ENCODE measurements at regions not wholly inside any gene's neighbourhood (a gene's known extent, or its start where the extent isn't known, plus 50 kb on each side); places are given as distances from the start of the nearest gene placed in this dataset.

DNA sequence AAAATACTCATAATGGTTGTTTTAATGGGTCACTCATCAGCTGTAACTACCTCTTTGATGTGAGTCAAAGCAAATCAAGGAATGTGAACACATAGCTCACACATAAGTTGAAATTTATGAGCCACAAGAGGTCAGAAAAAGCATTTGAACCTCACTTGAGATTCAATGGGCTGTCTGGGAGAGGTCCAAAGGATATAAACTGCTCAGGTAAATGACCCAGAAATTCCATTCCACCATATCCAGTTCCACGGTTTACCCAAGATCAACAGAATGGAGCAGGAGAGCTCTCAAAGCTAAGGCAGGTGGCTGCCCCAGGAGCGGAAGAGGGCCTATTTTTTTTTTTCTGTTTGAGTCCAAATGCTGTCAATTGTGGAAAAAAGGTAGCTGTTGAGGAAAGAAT is 464.1 kb downstream of the TNS1 start:
- no peaks in the 10 kb centered on the region for H3K27me3 ChIP-seq (ENCODE audit: insufficient read depth in 3 of 3, low read length in 2 of 3)
- no peak for DNase-seq
- H3K9me3 ChIP-seq = no peaks in the 10 kb centered on the region
- intact Hi-C loops (cut with DNase I) = no loop called here
- TF ChIP-seq CTCF (IDR thresholded peaks at IDR 0.05) = no peak
- 72 to 86% (median 77%) methylated on average over 2 of the region's 2 CpGs for WGBS, 3 donors
- H3K4me1 ChIP-seq = no peaks in the 10 kb centered on the region
- H3K4me3 ChIP-seq = no peak overlapping the region
- no peak for ATAC-seq
- no peak overlapping the region for H3K27ac ChIP-seq
- H3K36me3 ChIP-seq (ENCODE audit: insufficient read depth in 1 of 2, low read depth in 1 of 2) = no peaks in the 10 kb centered on the region

DNA sequence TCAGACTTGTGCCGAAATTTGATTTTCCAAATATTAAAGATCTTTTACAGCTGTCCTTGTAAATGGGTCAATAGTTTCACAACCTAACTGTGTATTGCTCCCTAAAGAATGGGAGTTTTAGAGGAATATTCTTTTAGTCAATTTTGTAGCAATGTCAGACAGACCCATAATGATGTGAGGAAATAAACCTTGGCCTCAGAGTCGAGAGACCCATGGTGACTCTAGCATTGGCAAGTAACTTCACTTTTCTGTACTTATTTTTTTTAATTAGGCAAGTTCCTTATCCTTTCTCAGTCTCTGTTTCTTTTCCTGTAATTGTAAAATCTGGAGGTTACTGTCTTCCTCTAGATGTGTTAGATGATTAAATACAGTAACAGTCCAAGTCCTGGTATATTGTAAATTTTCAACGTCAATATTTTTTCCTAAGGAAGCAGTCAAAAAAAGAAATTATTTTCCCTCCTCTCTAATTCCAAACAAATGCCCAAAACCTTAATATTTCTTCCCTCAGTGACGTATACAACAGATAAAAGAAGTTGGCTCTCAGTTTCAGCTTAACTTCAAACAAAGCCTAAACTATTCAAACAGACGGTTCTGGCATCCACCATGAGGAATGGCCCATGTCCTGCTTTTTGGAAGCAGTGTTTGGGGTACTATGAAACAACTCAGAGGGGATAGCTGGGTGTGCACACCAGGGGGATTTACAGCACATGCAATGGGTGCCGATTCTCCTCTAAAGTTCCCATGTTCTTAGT is 466.7 kb downstream of the TNS1 start:
- H3K9me3 ChIP-seq = no peaks in the 10 kb centered on the region
- ATAC-seq (peak in 1 of 4 donors; percentile 63), DNase-seq (no peak)
- 52 to 58% (median 53%) methylated on average over 6 of the region's 6 CpGs for WGBS, 3 donors
- no peaks in the 10 kb centered on the region for H3K27me3 ChIP-seq (ENCODE audit: insufficient read depth in 3 of 3, low read length in 2 of 3)
- no peaks in the 10 kb centered on the region for H3K36me3 ChIP-seq (ENCODE audit: insufficient read depth in 1 of 2, low read depth in 1 of 2)
- H3K4me3 ChIP-seq = no peak overlapping the region
- intact Hi-C loops (cut with DNase I) = no loop called here
- no peak for TF ChIP-seq CTCF (IDR thresholded peaks at IDR 0.05)
- no peak overlapping the region for H3K27ac ChIP-seq
- no peaks in the 10 kb centered on the region for H3K4me1 ChIP-seq

- WGBS, 3 donors = 40 to 51% (median 44%) methylated on average over 2 of the region's 2 CpGs
- TF ChIP-seq CTCF (IDR thresholded peaks at IDR 0.05) = no peak
- intact Hi-C loops (cut with DNase I) = no loop called here
- no peaks in the 10 kb centered on the region for H3K9me3 ChIP-seq
- peak in 3 of 4 donors; percentile 41 to 58 (median 57) for ATAC-seq
- H3K4me1 ChIP-seq = no peaks in the 10 kb centered on the region
- no peak overlapping the region for H3K27ac ChIP-seq
- H3K36me3 ChIP-seq (ENCODE audit: insufficient read depth in 1 of 2, low read depth in 1 of 2) = no peaks in the 10 kb centered on the region
- H3K4me3 ChIP-seq = no peak overlapping the region
- H3K27me3 ChIP-seq (ENCODE audit: insufficient read depth in 3 of 3, low read length in 2 of 3) = no peaks in the 10 kb centered on the region
- no peak for DNase-seq
Measured at GRCh38 chr2:217530392-217531090, 472.3 kb downstream of the TNS1 start.

- no peaks in the 10 kb centered on the region for H3K36me3 ChIP-seq (ENCODE audit: insufficient read depth in 1 of 2, low read depth in 1 of 2)
- 90 to 98% (median 96%) methylated on average over 2 of the region's 2 CpGs for WGBS, 3 donors
- intact Hi-C loops (cut with DNase I) = no loop called here
- H3K9me3 ChIP-seq = no peaks in the 10 kb centered on the region
- no peaks in the 10 kb centered on the region for H3K4me1 ChIP-seq
- no peaks in the 10 kb centered on the region for H3K27me3 ChIP-seq (ENCODE audit: insufficient read depth in 3 of 3, low read length in 2 of 3)
- H3K27ac ChIP-seq = no peak overlapping the region
- no peak for TF ChIP-seq CTCF (IDR thresholded peaks at IDR 0.05)
- no peak for ATAC-seq
- no peak for DNase-seq
- H3K4me3 ChIP-seq = no peak overlapping the region
Measured at GRCh38 chr2:217529271-217529670, 473.5 kb downstream of the TNS1 start.

Measured in psoas muscle (tissue), 7 donors.